ENCODE measurements at regions not wholly inside any gene's neighbourhood (a gene's known extent, or its start where the extent isn't known, plus 50 kb on each side); places are given as distances from the start of the nearest gene placed in this dataset.

DNA sequence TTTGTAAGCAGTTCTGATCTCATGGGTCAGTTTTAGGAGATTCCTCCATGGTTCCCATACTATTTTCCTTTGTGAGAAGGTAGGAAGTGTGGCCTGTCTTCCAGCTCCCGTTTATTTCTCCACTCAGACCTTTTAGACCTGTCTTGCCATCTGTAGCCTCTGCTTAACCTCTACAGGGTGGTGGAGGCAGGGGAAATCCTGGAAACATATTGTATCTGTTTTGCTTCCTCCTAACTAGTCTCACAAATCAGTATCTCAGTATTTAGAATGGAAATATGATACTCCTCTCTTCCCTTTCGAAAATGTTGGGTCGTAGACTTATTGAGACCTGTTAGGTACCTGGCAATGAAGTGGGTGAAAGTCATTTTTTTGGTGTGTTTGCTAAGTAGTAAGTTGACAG lies 399.4 kb upstream of the RGS6 start:
- TF ChIP-seq, protein P1, sequence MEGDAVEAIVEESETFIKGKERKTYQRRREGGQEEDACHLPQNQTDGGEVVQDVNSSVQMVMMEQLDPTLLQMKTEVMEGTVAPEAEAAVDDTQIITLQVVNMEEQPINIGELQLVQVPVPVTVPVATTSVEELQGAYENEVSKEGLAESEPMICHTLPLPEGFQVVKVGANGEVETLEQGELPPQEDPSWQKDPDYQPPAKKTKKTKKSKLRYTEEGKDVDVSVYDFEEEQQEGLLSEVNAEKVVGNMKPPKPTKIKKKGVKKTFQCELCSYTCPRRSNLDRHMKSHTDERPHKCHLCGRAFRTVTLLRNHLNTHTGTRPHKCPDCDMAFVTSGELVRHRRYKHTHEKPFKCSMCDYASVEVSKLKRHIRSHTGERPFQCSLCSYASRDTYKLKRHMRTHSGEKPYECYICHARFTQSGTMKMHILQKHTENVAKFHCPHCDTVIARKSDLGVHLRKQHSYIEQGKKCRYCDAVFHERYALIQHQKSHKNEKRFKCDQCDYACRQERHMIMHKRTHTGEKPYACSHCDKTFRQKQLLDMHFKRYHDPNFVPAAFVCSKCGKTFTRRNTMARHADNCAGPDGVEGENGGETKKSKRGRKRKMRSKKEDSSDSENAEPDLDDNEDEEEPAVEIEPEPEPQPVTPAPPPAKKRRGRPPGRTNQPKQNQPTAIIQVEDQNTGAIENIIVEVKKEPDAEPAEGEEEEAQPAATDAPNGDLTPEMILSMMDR (IDR thresholded peaks at IDR 0.05 in 8 of 11, conservative IDR thresholded peaks at IDR 0.05 in 3 of 11), result no peak
- TF ChIP-seq POLR2A (IDR thresholded peaks at IDR 0.05), result no peak
- no peak for TF ChIP-seq POLR2AphosphoS5 (IDR thresholded peaks at IDR 0.05)
